HG03159 (cell line): ENCODE measurements at regions not wholly inside any gene's neighbourhood (a gene's known extent, or its start where the extent isn't known, plus 50 kb on each side); places are given as distances from the start of the nearest gene placed in this dataset.

Source experiments
- ATAC-seq: cut with Tn5 transposase; IDR thresholded peaks from one replicate; pipeline ENCODE4 v1.9.1; 2021; ENCODE audit warnings: mild to moderate bottlenecking, moderate library complexity; ENCODE audit not compliant: unreplicated experiment

GRCh38 chr20:23186808-23187207 lies 100.7 kb upstream of the CD93 start:
- no peak for ATAC-seq

GRCh38 chr20:23180451-23180921 lies 94.4 kb upstream of the CD93 start:
- ATAC-seq, result no peak

- no peak for ATAC-seq
These were observed 93.8 kb upstream of the CD93 start for GRCh38 chr20:23179766-23180403.

GRCh38 chr20:23178806-23179205 lies 92.7 kb upstream of the CD93 start:
- ATAC-seq, result no peak

- no peak for ATAC-seq
These were observed 88.7 kb upstream of the CD93 start for GRCh38 chr20:23174821-23175220.

GRCh38 chr20:23167431-23167830 lies 81.3 kb upstream of the CD93 start:
- no peak for ATAC-seq

GRCh38 chr20:23166563-23166962 lies 80.4 kb upstream of the CD93 start:
- no peak for ATAC-seq

- ATAC-seq, result no peak
These were observed 79.8 kb upstream of the CD93 start for GRCh38 chr20:23165964-23166363.

- no peak for ATAC-seq
These were observed 79.2 kb upstream of the CD93 start for GRCh38 chr20:23165307-23165750.

GRCh38 chr20:23164176-23164601 lies 78.1 kb upstream of the CD93 start:
- ATAC-seq, result no peak

- ATAC-seq, result no peak
These were observed 77.4 kb upstream of the CD93 start for GRCh38 chr20:23163562-23163961.

GRCh38 chr20:23162887-23163286 lies 76.8 kb upstream of the CD93 start:
- ATAC-seq, result no peak

GRCh38 chr20:23161968-23162696 lies 76.0 kb upstream of the CD93 start:
- ATAC-seq, result no peak

GRCh38 chr20:23161244-23161891 lies 75.2 kb upstream of the CD93 start:
- no peak for ATAC-seq

GRCh38 chr20:23160536-23161243 lies 74.6 kb upstream of the CD93 start:
- ATAC-seq, result no peak

- ATAC-seq, result no peak
These were observed 73.8 kb upstream of the CD93 start for GRCh38 chr20:23159947-23160318.

GRCh38 chr20:23159256-23159946 lies 73.3 kb upstream of the CD93 start:
- ATAC-seq, result no peak

GRCh38 chr20:23157734-23158133 lies 71.6 kb upstream of the CD93 start:
- ATAC-seq, result no peak

- ATAC-seq, result no peak
These were observed 70.8 kb upstream of the CD93 start for GRCh38 chr20:23156842-23157423.

GRCh38 chr20:23156170-23156841 lies 70.2 kb upstream of the CD93 start:
- no peak for ATAC-seq
